NOMO-1 treated with dmso at 0.1 percent for 144 hours (cell line): ENCODE measurements at regions not wholly inside any gene's neighbourhood (a gene's known extent, or its start where the extent isn't known, plus 50 kb on each side); places are given as distances from the start of the nearest gene placed in this dataset.
"Not testable (repeated sequence)": the region's sequence is repeated elsewhere in the genome, so short reads cannot be mapped to it uniquely, and the experiment has no call there.

Source experiments
- DNase-seq: peaks from one replicate; lab custom pipeline; 2025; ENCODE audit not compliant: unreplicated experiment; lab: John Stamatoyannopoulos, UW

GRCh38 chr13:88824218-88824617 lies 1153.0 kb downstream of the SLITRK5 start:
- DNase-seq = no peak

GRCh38 chr13:88840085-88840484 lies 1168.9 kb downstream of the SLITRK5 start:
- no peak for DNase-seq

- DNase-seq = not testable (repeated sequence)
Measured at GRCh38 chr13:88852293-88852692, 1181.1 kb downstream of the SLITRK5 start.

- DNase-seq = no peak
Measured at GRCh38 chr13:88857256-88857655, 1186.1 kb downstream of the SLITRK5 start.

DNA sequence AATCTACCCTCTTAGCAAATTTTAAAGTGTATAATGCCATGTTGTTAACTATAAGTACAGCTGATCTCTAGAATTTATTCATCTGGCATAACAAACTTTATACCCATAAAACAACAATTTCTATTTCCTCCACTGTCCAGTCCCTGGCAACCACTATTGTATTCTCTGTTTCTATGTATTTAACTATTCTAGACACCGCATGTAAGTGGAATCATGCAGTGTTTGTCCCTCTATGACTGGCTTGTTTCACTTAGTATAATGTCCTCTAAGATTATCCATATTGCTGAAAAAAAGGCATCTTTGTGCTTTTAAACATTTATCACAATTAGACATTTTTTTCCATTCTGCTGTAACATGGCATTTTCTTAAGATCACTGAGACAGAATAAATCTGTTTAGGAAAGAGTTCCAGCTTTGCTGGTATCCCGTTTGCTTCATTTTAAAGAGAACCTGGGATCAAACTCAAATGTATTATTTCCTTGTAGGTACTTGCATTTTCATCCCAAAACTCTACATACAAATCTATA lies 1191.0 kb downstream of the SLITRK5 start:
- no peak for DNase-seq

DNA sequence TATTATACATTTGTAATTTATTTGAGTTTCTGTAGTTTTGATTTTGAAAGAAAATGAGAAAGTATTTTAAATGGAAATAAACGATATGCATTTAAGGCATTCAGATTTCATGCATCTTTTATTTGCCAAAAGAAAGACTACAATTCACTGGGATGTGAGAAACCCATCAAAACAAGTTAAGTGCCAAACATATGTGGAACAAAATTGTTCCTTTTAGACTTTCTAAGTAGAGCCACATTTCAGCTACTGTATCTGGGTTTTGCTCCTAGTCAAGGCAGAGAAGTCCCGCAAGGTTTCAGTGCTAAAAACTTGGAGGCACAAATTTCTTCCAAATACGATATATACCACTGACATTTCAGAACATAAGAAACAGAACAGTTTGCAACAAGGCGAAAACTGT lies 1191.9 kb downstream of the SLITRK5 start:
- DNase-seq = no peak

- no peak for DNase-seq
Measured at GRCh38 chr13:88866195-88866594, 1195.0 kb downstream of the SLITRK5 start.

GRCh38 chr13:88883741-88884140 lies 1212.6 kb downstream of the SLITRK5 start:
- DNase-seq = no peak

DNA sequence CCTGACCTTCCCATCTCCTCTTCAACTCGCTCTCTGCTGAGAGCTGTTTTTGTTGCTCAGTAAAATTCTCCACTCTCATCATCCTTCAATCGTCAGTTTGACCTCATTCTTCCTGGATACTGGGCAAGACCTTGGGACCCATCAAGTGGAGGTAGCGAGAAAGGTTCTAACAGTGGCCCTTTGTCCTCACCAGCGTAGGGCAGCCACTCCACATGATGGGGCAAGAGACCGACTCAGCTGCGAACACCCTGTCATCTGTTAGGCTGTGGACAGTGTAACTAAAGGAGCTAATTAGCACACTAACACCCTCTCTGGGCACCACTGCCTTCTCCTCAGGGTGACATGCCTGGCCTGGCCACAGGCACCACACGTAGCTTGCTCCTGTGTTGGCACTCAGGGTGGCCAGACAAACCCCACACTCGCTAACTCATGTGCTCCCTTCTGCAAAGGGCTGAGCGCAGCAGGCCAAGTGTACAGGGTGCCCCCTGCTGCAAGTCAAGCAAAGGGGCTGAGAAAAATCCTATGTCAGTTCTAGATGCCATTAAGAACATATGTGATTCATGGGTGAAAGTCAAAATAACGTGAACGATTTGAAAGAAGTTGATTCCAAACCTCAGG lies 1216.0 kb downstream of the SLITRK5 start:
- DNase-seq = no peak

- no peak for DNase-seq
Measured at GRCh38 chr13:88895261-88895941, 1224.2 kb downstream of the SLITRK5 start.

DNA sequence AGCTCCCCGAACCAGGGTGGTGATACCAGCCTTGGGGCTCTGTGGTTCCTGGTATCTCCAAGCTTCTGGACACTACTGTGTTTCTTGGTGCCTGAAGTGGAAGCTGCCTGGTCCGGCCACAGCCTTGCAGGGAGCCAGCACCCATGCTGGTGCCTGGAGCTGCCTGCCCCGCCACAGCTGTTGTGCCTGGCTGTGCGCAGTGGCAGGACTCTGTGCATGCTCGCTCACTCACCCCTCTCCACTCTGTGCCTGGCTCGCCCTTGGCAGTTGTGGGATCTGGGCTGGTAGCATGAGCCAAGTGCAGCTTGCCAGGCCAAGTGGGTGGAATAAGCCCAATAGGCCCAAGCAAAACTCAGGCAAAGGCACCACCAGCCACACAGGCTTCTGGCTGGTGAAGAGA lies 1225.3 kb downstream of the SLITRK5 start:
- no peak for DNase-seq

GRCh38 chr13:88908961-88909441 lies 1237.8 kb downstream of the SLITRK5 start:
- DNase-seq = no peak

DNA sequence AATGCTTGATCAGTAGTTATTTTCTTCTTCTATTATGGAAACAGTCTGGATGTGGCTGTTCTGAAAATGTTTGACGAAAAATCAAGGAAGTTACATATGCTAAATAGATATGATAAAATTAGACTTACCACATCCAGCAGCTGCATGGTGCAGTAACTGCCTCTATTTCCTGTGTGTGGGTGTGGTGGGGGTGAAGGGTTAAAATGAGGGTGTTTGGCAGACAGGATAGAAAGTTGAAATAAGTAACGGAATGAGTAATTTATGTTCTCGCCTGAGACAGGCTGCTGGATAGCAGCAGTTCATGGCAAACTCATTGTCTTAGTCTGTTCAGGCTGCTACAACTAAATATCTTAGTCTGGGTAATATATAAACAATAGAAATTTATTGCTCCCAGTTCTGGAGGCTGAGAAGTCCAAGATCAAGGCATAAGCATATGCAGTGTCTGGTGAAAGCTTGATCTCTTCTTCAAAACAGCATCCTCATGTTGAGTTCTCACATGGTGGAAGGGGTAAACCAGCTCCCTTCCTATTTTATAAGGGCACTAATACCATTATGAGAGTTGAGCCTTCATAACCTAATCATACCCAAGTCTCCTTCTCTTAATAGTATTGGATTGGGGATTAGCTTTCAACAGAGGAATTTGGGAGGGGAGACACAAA lies 1248.9 kb downstream of the SLITRK5 start:
- DNase-seq = peak; percentile 19

GRCh38 chr13:88925954-88926353 lies 1254.8 kb downstream of the SLITRK5 start:
- no peak for DNase-seq

GRCh38 chr13:88926890-88927502 lies 1255.8 kb downstream of the SLITRK5 start:
- DNase-seq = no peak

DNA sequence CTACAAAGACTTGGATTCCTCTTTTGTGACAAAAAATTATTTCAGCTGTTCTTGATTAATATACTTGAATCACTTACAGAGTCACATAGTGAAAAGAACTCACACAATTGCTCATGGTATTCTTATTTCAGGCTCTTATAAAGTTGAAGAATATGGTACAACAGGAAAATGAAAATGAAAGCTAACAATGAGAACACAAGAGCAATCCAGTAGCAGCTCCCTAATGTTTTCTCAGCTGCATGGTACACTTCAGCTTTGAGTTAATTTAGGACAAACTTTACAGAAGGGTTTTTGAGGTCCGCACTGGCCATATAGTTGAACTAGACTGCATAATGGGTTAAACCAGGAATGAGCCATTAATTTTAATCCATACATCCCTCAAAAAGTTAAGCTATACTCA lies 1261.8 kb downstream of the SLITRK5 start:
- no peak for DNase-seq

- DNase-seq = no peak
Measured at GRCh38 chr13:88937384-88937783, 1266.2 kb downstream of the SLITRK5 start.

DNA sequence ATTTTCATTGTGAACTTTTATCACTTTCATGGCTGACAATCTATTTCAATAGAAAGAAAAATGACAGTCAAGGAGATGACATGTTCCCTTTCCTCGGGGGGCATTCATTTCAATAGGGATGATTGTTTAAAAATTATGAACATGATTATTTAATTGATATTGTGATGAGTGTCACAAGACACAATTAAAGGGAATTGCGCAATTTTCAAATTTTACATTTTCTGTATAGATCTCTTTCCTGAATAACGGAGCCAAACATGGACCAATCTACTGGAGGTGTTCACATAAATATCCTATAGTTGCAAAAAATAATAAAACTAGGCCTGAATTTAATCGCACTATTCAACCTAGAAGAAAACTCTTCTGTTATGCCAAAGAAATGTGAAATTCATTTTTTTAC lies 1274.6 kb downstream of the SLITRK5 start:
- no peak for DNase-seq

DNA sequence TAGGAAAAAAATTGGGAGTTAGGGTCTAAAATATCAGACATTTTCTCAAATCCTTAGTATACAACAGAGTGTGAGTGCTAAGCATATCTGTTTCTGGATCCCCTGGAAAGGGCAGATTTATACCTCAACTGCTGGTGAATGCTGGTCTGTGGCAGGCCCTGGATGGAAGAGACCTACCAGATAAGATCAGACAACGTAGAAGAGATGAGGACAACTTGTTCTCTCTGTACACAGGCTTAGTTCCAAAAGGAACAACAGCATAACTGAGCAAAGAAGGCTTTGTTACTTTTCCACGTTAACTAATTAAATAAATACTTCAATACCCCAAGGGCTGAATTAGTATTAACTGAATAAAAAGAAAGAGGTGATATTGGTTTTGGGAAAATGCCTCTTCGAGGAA lies 1277.3 kb downstream of the SLITRK5 start:
- DNase-seq = no peak

- DNase-seq = no peak
Measured at GRCh38 chr13:88958821-88959220, 1287.7 kb downstream of the SLITRK5 start.

GRCh38 chr13:88976466-88976865 lies 1305.3 kb downstream of the SLITRK5 start:
- DNase-seq = no peak

- no peak for DNase-seq
Measured at GRCh38 chr13:88978607-88979006, 1307.4 kb downstream of the SLITRK5 start.
